ENCODE measurements at regions not wholly inside any gene's neighbourhood (a gene's known extent, or its start where the extent isn't known, plus 50 kb on each side); places are given as distances from the start of the nearest gene placed in this dataset.
A peak's percentile ranks its signal among the peaks of the same experiment; 100 is the strongest.
"Not testable (repeated sequence)": the region's sequence is repeated elsewhere in the genome, so short reads cannot be mapped to it uniquely, and the experiment has no call there.

DNA sequence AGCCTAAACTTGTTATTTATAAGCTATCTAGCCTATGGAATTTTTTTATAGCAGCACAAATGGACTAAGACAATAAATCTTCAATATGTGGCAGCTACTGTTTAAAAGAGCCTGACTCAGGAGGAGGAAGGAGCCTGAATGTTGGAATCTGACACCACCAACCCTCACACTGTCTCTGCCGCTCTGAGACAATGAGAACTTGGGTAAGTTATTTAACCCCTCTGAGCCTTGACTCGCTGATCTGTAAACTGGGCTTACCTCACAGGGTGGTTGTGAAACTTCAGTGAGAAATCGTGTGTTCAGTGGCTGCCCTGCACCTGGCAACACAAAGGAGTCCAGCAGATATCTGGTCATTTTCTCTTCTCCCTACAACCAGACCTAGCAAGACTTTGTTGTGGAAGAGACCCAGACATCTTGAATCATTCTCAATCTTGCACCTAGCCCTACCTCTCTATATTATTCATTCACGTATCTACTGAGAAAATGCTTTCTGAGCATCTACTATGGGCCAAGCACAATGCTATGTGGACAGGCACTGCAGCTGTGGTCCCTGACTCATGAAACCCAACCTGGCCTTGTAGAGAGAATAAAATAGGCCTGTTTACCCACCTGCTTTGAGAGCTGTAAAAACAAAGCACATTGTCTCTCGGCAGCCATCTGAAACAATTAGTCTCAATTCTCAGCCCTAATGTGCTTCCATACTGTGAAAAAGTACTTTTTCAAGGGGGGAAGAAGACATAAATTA lies 81.9 kb upstream of the SLC25A36 start:
- Mint-ChIP-seq H3K9me3 (no peaks in the 10 kb centered on the region), H3K36me3 (no peaks in the 10 kb centered on the region), H3K4me3 (no peak overlapping the region), H3K27ac (no peak overlapping the region), H3K27me3 (peaks cover 2% of the 10 kb centered on the region), H3K4me1 (peaks cover 3% of the 10 kb centered on the region)
- no peak for DNase-seq
- POLR2A ChIA-PET: no interaction called here
- ATAC-seq (ENCODE audit: low read depth): no peak

DNA sequence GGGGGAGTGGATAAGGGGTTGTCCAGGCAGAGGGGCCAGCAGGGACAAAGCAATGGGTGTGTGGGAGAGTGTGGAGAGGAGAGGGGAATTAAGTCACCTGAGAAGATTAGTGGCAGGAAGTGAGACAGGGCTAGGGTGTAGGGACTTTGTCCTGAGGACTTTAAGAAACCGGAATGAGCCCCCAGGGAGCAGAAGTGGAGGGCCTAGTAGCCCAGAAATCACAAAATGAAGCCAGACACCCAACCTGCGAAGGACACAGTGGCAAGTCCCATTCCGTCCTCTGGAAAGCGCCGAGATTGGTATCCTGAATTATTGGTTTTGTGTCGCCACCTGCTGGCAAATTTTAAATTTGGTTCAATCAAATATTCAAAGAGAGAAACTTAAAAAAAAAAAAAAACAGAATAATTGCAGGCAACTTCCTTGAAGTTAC lies 78.0 kb upstream of the SLC25A36 start:
- no peak for ATAC-seq (ENCODE audit: low read depth)
- no peaks in the 10 kb centered on the region for H3K9me3 Mint-ChIP-seq
- H3K36me3 Mint-ChIP-seq: no peaks in the 10 kb centered on the region
- peak; percentile 39 for DNase-seq
- H3K4me3 Mint-ChIP-seq: no peak overlapping the region
- H3K27me3 Mint-ChIP-seq: peaks cover 5% of the 10 kb centered on the region
- no peak overlapping the region for H3K27ac Mint-ChIP-seq
- POLR2A ChIA-PET: no interaction called here
- H3K4me1 Mint-ChIP-seq: peaks cover 3% of the 10 kb centered on the region

DNA sequence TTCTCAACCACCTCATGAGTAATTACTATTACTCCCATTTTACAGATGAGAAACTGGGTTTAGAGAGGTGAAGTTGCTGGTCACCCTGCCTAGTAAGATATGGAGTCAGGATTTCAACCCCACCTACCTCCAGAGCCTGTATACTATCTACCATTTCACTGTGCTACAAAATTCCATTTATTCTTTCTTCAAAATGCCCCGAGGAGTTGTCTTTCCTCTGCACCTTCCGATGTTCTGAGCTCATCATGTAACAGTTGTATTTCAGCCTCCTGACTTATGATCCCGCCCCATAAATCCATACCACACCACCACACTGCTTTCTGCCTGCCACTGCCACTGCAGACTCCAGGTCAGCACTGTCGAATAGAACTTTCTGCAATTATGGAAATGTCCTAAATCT lies 71.3 kb upstream of the SLC25A36 start:
- Mint-ChIP-seq H3K9me3 (no peaks in the 10 kb centered on the region), H3K27ac (no peak overlapping the region), H3K4me3 (no peak overlapping the region), H3K4me1 (no peaks in the 10 kb centered on the region), H3K36me3 (no peaks in the 10 kb centered on the region), H3K27me3 (peaks cover 8% of the 10 kb centered on the region)
- ATAC-seq (ENCODE audit: low read depth) (no peak), DNase-seq (no peak)
- POLR2A ChIA-PET: no interaction called here

DNA sequence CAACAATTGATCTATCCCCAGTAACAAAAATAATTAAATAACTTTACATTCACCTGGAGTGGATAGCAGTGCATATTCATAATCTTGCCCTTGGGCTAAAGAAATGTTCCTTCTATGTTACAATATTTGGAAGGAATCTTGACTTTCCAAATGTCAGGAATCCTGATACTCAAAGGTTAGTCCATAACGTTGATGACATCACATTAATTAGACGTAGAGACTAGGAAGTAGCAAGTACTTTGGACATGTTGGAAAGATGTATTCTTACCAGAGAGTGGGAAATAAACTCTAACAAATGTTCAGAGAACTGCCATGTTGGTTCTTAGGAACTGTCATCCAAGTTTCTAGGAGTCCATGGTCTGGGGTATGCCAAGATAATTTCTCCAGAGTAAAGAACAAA lies 70.6 kb upstream of the SLC25A36 start:
- DNase-seq: no peak
- H3K36me3 Mint-ChIP-seq: no peaks in the 10 kb centered on the region
- no peaks in the 10 kb centered on the region for H3K4me1 Mint-ChIP-seq
- peaks cover 8% of the 10 kb centered on the region for H3K27me3 Mint-ChIP-seq
- H3K9me3 Mint-ChIP-seq: no peaks in the 10 kb centered on the region
- POLR2A ChIA-PET: no interaction called here
- H3K27ac Mint-ChIP-seq: no peak overlapping the region
- no peak for ATAC-seq (ENCODE audit: low read depth)
- H3K4me3 Mint-ChIP-seq: no peak overlapping the region

DNA sequence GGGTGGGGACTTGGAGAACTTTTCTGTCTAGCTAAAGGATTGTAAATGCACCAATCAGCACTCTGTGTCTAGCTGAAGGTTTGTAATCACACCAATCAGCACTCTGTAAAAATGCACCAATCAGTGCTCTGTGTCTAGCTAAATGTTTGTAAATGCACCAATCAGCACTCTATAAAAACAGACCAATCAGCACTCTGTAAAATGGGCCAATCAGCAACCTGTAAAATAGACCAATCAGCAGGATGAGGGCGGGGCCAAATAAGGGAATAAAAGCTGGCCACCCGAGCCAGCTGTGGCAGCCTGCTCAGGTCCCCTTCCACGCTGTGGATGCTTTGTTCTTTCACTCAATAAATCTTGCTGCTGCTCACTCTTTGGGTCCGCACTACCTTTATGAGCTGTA lies 69.5 kb upstream of the SLC25A36 start:
- H3K9me3 Mint-ChIP-seq: not testable (repeated sequence)

DNA sequence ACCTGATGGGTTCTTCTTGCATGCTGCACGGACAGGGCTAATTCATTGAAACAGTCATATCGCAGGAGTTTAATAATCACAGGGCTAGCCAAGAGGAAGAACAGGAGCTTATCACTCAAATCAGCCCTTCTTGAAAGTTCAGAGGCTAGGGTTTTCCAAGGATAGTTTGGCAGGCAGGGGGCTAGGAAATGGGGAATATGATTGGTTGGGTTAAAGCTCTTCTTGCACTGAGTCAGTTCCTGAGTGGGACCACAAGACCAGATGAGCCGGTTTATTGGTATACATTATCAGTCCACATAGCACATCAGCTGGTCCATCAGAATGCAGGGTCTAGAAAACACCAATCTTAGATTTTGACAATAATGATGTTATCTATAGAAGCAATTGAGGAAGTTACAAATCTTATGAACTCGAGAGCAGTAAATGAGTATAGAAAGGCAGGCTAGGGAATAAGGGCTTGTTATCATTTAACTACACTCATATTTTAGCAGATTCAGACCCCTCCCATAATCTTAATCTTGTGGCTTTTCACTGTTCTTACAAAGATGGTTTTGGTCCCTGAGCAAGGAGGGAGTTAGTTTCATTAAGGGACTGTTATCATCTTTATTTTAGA lies 58.1 kb upstream of the SLC25A36 start:
- H3K4me1 Mint-ChIP-seq: no peaks in the 10 kb centered on the region
- peaks cover 6% of the 10 kb centered on the region for H3K27me3 Mint-ChIP-seq
- H3K9me3 Mint-ChIP-seq: peaks cover 1% of the 10 kb centered on the region
- no peak for ATAC-seq (ENCODE audit: low read depth)
- POLR2A ChIA-PET: no interaction called here
- H3K36me3 Mint-ChIP-seq: no peaks in the 10 kb centered on the region
- DNase-seq: no peak
- H3K4me3 Mint-ChIP-seq: no peak overlapping the region
- no peak overlapping the region for H3K27ac Mint-ChIP-seq

More for the DNA sequence above, 69.5 kb upstream of the SLC25A36 start:
- peaks cover 10% of the 10 kb centered on the region for H3K27me3 Mint-ChIP-seq
- ATAC-seq (ENCODE audit: low read depth); H3K27ac Mint-ChIP-seq; H3K36me3 Mint-ChIP-seq; POLR2A ChIA-PET; H3K4me3 Mint-ChIP-seq; H3K4me1 Mint-ChIP-seq; DNase-seq: not testable (repeated sequence)

DNA sequence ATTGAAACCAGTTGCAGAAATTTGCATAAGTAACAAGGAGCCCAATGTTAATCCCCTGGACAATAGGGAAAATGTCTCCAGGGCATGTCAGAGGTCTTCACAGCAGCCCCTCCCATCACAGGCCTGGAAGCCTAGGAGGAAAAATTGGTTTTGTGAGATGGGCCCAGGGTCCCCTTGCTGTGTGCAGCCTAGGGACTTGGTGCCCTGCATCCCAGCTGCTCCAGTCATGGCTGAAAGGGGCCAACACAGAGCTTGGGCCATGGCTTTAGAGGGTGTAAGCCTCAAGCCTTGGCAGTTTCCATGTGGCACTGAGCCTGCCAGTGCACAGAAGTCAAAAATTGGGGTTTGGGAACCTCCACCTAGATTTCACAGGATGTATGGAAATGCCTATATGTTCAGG lies 55.9 kb upstream of the SLC25A36 start:
- H3K27ac Mint-ChIP-seq; H3K4me1 Mint-ChIP-seq; POLR2A ChIA-PET; H3K9me3 Mint-ChIP-seq; H3K36me3 Mint-ChIP-seq; H3K4me3 Mint-ChIP-seq; H3K27me3 Mint-ChIP-seq; ATAC-seq (ENCODE audit: low read depth); DNase-seq: not testable (repeated sequence)
